GM10266 (cell line): ENCODE measurements at regions not wholly inside any gene's neighbourhood (a gene's known extent, or its start where the extent isn't known, plus 50 kb on each side); places are given as distances from the start of the nearest gene placed in this dataset.

ENCODE experiments used
- DNase-seq: peaks from one replicate; pipeline ENCODE4 v3.0.0; 2012; ENCODE audit errors: extremely low spot score
- CTCF ChIP-seq: IDR thresholded peaks from 2 replicates; pipeline ENCODE4 v1.5.1; 2012; ENCODE audit warnings: mild to moderate bottlenecking, low read depth; ENCODE audit not compliant: control insufficient read depth, insufficient read depth; ENCODE audit errors: missing control alignments

GRCh38 chr22:46081036-46081830 is 69.1 kb upstream of the PPARA start:
- DNase-seq: no peak
- TF ChIP-seq CTCF: no peak

GRCh38 chr22:46081831-46082210 is 68.5 kb upstream of the PPARA start:
- TF ChIP-seq CTCF: no peak
- no peak for DNase-seq

- no peak for TF ChIP-seq CTCF
- no peak for DNase-seq
Observed at GRCh38 chr22:46082633-46083032, 67.7 kb upstream of the PPARA start.

- no peak for TF ChIP-seq CTCF
- no peak for DNase-seq
Observed at GRCh38 chr22:46083383-46084350, 66.7 kb upstream of the PPARA start.

GRCh38 chr22:46084376-46084775 is 66.0 kb upstream of the PPARA start:
- DNase-seq: no peak
- no peak for TF ChIP-seq CTCF

GRCh38 chr22:46084943-46085827 is 65.1 kb upstream of the PPARA start:
- no peak for TF ChIP-seq CTCF
- DNase-seq: no peak
